ENCODE measurements at regions not wholly inside any gene's neighbourhood (a gene's known extent, or its start where the extent isn't known, plus 50 kb on each side); places are given as distances from the start of the nearest gene placed in this dataset.
"Not testable (repeated sequence)": the region's sequence is repeated elsewhere in the genome, so short reads cannot be mapped to it uniquely, and the experiment has no call there.

DNA sequence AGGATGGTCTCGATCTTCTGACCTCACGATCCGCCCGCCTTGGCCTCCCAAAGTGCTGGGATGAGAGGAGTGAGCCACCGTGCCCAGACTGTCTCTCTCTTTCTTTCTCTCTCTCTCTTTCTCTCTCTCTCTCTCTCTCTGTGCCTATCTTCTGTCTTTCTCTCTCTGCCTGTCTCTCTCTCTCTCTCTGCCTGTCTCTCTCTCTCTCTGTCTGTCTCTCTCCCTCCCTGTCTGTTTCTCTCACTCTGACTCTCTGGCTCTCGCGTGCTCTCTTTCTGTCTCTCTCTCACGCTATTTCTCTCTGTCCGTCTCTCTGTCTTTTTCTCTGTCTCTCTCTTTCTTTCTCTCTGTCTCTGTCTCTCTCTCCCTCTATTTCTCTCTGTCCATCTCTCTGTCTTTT lies 3911.2 kb upstream of the OR11H1 start:
- no peak for DNase-seq (ENCODE audit: low read depth)
- TF ChIP-seq, protein P1, sequence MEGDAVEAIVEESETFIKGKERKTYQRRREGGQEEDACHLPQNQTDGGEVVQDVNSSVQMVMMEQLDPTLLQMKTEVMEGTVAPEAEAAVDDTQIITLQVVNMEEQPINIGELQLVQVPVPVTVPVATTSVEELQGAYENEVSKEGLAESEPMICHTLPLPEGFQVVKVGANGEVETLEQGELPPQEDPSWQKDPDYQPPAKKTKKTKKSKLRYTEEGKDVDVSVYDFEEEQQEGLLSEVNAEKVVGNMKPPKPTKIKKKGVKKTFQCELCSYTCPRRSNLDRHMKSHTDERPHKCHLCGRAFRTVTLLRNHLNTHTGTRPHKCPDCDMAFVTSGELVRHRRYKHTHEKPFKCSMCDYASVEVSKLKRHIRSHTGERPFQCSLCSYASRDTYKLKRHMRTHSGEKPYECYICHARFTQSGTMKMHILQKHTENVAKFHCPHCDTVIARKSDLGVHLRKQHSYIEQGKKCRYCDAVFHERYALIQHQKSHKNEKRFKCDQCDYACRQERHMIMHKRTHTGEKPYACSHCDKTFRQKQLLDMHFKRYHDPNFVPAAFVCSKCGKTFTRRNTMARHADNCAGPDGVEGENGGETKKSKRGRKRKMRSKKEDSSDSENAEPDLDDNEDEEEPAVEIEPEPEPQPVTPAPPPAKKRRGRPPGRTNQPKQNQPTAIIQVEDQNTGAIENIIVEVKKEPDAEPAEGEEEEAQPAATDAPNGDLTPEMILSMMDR (conservative IDR thresholded peaks at IDR 0.05; ENCODE audit: low read length), result no peak

DNA sequence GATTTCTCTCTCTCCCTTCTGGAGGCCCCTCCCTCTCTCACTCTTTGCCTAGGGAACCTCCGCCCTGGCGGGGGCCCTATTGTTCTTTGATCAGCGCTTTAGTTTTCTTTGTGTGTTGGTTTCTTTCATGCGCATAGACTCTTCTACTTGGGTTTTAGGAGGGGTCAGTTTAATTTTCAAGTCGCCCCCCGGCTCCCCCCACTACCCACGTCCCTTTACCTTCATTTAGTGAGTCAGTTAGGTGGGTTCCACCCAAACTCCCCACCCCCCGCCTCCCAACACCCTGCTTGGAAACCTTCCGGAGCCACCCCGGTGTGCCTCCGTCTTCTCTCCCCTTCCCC lies 3909.7 kb upstream of the OR11H1 start:
- not testable (repeated sequence) for H3K4me3 ChIP-seq (ENCODE audit: low read length); DNase-seq (ENCODE audit: low read depth)

More for the DNA sequence above, 3911.2 kb upstream of the OR11H1 start:
- no peak overlapping the region for H3K4me3 ChIP-seq (ENCODE audit: low read length)

DNA sequence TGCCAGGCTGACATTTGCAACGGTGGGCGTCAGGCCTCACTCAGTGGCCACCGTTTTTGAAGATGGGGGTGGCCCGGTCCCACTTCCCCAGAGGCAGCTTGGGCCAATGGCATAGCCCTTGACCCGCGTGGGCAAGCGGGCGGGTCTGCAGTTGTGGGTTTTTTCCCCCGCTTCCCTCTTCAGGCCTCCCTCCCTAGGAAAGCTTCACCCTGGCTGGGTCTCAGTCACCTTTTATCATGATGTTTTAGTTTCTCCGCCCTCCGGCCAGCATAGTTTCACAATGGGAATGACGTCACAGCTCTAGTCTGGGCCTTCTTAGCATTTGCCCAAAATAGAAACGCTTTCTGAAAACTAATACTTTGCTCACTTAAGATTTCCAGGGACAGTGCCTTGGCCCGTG lies 3909.3 kb upstream of the OR11H1 start:
- not testable (repeated sequence) for H3K4me3 ChIP-seq (ENCODE audit: low read length); DNase-seq (ENCODE audit: low read depth)

DNA sequence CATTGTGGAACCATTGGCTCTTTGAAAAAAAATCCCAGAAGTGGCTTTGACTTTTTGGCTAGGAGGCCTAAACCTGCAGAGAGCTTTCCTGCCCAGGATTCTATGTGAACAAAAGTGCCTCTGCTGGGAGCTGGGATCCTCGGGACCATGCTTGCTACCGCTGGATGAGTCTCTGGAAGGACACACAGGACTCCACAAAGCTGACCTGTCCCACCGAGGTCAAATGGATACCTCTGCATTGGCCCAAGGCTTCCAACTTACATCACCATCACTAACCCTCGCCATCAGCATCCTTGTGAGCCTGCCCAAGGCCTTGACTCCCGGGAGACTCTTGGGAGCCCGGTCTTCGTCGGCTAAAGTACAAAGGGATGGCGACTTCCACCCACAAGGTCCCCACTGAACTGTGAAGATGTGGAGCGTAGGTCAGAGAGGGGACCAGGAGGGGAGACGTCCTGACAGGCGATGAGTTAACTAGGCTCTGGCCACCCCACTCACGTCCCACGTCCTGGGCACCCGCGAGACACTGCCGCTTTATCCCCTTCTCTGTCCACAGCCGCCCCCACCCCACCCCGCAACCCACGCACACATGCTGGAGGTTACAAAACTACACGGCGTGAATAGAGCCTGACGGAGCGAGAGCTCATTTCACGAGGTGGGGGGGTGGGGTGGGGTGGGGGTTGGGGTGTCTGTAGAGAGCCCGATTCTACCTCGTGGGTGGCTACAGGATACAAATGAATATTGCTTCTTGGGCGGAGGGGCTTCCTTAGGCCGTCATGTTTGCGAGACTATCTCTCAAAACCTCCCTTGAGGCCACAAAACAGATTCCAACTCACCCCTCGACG lies 3906.8 kb upstream of the OR11H1 start:
- not testable (repeated sequence) for H3K4me3 ChIP-seq (ENCODE audit: low read length); DNase-seq (ENCODE audit: low read depth)

DNA sequence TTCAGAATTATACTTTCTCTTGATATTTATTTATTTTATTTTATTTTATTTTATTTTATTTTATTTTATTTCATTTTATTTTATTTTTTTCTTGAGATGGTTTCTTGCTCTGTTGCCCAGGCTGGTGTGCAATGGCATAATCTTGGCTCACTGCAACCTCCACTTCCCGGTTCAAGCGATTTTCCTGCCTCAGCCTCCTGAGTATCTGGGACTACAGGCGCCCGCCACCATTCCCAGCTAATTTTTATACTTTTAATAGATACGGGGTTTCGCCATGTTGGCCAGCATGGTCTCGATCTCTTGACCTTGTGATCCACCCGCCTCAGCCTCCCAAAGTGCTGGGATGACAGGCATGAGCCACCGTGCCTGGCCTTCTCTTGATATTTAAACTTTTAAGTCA lies 3905.2 kb upstream of the OR11H1 start:
- not testable (repeated sequence) for DNase-seq (ENCODE audit: low read depth); H3K4me3 ChIP-seq (ENCODE audit: low read length)

DNA sequence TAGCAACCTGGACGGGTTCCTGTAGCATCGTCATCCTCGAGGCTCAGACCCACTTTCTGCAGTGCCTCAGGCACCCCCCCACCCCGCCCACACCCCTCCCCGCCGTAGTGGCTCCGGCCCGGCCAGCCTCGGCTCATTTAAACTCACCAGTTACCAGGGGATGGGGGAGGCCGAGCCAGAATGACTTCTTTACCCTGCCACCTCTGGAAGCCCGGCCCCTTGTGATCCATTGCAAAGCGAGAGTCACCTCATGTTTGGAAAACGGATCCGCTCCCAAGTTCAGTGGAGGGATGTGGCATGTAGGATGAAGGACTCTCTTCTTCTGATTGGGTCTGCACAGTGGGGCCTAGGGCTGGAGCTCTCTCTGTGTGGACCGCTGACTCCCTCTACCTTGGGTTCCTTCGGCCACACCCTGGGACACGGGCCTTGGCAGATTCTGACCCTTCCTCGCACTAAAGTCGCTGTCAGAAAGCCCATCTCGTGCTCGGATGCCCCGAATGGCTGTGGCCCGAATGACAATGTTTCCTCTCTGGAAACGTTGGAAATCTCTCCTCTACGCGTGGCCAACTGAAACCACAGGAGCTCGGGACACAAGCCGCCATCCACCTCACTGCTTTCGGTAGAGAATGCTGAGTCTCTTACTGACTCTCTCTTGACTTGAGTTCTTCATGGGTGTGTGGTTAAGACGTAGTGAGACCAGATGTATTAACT lies 3902.1 kb upstream of the OR11H1 start:
- H3K4me3 ChIP-seq (ENCODE audit: low read length); DNase-seq (ENCODE audit: low read depth): not testable (repeated sequence)

DNA sequence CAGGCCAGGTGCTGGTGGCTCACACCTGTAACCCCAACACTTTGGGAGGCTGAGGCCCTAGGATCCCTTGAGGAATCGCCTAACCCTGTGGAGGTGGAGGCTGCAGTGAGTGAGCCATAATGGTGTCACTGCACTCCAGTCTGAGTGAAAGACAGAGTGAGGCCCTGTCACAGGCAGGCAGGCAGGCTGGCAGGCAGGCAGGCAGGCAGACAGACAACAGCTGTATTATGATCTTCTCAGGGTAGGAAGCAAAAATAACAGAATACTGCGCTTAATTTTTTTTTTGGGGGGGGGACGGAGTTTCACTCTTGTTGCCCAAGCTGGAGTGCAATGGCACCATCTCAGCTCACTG lies 3901.6 kb upstream of the OR11H1 start:
- H3K4me3 ChIP-seq (ENCODE audit: low read length), result no peak overlapping the region
- no peak for DNase-seq (ENCODE audit: low read depth)
- TF ChIP-seq, protein P1 (conservative IDR thresholded peaks at IDR 0.05; ENCODE audit: low read length), result no peak

DNA sequence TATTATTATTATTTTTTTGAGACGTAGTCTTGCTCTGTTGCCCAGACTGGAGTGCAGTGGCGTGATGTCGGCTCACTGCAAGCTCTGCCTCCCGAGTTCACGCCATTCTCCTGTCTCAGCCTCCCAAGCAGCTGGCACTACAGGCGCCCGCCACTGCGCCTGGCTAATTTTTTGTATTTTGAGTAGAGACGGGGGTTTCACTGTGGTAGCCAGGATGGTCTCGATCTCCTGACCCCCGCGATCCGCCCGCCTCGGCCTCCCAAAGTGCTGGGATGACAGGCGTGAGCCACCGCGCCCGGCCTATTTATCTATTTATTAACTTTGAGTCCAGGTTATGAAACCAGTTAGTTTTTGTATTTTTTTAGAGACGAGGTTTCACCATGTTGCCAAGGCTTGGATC lies 3901.0 kb upstream of the OR11H1 start:
- H3K4me3 ChIP-seq (ENCODE audit: low read length); DNase-seq (ENCODE audit: low read depth): not testable (repeated sequence)

DNA sequence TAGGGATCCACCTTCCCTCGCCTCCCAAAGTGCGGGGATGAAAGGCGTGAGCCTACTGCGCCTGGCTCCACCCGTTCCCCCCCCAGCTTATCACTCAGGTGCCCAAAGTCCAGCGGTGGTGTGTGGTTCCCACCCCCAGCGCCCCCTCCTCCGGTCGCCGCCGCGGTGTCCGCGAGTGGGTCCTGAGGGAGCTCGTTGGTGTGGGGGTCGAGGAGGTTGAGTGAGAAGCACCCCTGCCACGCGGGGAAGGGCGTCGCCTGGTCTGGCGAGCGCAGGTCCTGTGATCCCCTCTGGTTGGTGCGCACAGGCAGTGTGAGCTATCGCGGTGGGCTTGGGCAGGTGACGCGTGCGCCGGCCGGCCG lies 3900.6 kb upstream of the OR11H1 start:
- DNase-seq (ENCODE audit: low read depth), result peak; percentile 73
- TF ChIP-seq, protein P1 (conservative IDR thresholded peaks at IDR 0.05; ENCODE audit: low read length), result no peak
- no peak overlapping the region for H3K4me3 ChIP-seq (ENCODE audit: low read length)

DNA sequence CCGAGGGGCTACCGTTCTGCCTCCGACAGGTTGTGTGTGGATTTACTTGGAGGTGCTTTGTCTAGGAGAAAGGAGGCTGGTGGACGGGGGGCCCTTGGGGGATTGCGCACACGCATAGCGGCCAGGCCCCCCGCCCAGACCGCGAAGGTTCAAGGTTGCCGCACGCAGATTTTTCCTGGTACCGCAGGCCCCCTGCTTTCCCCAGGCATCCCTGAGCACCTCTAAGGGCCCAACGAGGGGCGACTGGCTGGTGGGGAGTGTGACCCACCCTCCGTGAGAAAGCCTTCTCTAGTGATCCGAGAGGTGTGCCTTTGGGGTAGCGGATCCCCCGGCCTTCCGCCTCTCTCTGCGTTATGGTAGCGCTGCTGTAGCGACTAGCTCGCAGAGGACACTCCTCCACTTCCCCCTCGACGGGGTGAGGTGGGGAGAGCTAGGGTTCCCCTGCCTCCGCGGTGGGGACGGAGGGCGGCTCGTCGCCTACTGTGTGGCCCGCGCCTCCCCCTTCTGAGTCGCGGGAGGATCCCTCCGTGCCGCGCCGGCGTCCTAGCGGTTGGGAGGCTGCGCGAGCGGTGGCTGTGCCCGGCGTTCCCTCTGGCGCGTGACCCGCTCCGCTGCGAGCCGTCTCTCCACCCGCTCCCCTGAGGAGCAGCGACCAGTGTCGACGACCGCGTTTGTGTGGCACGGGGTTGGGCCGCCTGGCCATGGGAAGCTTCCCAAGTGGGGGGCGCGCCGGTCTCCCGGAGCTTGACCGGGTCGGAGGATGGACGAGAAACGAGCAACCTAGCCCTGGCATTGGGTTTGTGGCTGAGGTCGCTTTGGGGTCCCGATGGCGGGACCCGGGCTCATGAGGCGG lies 3900.0 kb upstream of the OR11H1 start:
- no peak for DNase-seq (ENCODE audit: low read depth)
- no peak overlapping the region for H3K4me3 ChIP-seq (ENCODE audit: low read length)
- TF ChIP-seq, protein P1 (conservative IDR thresholded peaks at IDR 0.05; ENCODE audit: low read length), result no peak
